GM04504 (cell line): ENCODE measurements at regions not wholly inside any gene's neighbourhood (a gene's known extent, or its start where the extent isn't known, plus 50 kb on each side); places are given as distances from the start of the nearest gene placed in this dataset.
"Not testable (repeated sequence)": the region's sequence is repeated elsewhere in the genome, so short reads cannot be mapped to it uniquely, and the experiment has no call there.

ENCODE experiments used
- DNase-seq: peaks from one replicate; pipeline ENCODE4 v3.0.0-alpha.2; 2012; ENCODE audit warnings: low read depth

- no peak for DNase-seq
Measured at GRCh38 chr4:59712470-59712869, 1487.7 kb upstream of the ADGRL3 start.

DNA sequence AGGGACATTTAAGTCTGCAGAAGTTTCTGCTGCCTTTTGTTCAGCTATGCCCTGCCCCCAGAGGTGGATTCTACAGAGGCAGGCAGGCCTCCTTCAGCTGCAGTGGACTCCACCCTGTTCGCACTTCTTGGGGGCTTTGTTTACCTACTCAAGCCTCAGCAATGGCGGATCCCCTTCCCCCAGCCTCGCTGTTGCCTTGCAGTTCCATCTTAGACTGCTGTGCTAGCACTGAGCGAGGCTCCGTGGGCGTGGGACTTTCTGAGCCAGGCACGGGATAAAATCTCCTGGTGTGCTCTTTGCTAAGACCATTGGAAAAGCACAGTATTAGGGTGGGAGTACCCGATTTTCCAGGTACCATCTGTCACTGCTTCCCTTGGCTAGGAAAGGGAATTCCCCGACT is 1475.8 kb upstream of the ADGRL3 start:
- DNase-seq: not testable (repeated sequence)

GRCh38 chr4:59727745-59728144 is 1472.4 kb upstream of the ADGRL3 start:
- DNase-seq: no peak

DNA sequence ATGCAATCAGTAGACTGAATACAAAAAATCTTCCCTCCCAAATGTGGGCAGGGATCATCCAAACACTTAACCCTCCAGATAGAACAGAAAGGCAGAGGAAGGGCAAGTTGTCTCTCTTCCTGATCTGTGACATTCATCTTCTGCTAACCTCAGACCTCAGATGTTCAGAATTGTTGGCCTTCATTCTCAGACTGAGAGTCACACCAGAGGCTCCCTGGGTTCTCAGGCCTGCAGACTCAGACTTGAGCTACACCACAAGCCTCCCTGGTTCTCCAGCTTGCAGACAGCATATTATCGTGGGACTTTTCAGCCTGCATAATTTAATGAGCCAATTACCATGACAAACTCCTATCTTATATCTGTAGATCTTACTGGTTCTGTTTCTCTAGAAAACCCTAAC is 1471.6 kb upstream of the ADGRL3 start:
- DNase-seq: no peak

- DNase-seq: no peak
Measured at GRCh38 chr4:59729321-59729720, 1470.8 kb upstream of the ADGRL3 start.

DNA sequence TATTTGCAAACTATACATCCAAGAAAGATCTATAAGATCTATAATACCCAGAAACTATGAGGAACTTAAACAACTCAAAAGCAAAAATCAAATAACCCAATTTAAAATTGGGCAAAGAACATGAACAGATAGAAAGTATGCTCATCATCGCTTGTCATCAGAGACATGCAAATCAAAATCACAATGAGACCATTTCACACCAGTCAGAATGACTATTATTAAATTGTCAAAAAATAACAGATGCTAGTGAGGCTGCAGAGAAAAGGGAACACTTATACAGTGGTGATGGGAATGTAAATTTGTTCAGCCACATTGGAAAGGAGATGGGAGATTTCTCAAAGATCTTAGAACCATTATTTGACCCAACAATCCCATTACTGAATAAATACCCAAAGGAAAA is 1451.7 kb upstream of the ADGRL3 start:
- no peak for DNase-seq

DNA sequence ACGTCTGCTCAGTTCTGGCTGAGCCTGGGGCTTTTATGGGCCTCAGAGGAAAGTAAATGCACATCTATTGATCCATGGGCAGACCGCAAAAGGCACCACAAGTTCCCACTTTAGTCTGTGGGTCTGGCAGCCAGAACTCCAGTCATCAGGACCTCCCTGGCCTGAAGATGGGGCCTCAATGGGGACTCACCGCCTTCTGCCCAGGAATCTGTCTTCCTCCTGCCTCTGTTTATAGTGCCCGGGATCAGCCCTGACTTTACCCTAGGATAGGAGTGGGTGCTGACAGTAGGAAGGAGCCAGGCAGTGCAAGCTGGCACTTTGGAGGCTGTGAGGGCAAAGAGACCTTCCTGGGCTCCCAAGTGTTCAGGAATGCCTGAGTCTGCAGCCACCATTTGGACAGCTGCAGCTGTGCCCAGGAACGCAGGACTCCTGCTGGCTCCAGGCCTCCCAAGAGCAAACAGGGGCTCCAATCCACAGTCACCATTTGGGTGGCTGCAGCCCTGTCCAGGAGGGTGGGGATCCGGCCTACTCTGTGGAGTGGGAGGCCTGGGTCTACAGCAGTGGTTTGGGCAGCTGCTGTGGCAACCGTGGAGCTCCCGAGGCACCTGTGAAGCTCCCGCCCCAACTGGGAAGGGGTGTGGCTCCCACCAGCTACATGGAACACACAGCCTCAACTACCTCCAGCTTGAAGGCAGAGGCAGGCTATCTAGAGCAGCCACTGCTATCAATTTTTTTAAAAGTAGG is 1440.9 kb upstream of the ADGRL3 start:
- no peak for DNase-seq

GRCh38 chr4:59762344-59762743 is 1437.8 kb upstream of the ADGRL3 start:
- no peak for DNase-seq

GRCh38 chr4:59770601-59771264 is 1429.4 kb upstream of the ADGRL3 start:
- DNase-seq: no peak

DNA sequence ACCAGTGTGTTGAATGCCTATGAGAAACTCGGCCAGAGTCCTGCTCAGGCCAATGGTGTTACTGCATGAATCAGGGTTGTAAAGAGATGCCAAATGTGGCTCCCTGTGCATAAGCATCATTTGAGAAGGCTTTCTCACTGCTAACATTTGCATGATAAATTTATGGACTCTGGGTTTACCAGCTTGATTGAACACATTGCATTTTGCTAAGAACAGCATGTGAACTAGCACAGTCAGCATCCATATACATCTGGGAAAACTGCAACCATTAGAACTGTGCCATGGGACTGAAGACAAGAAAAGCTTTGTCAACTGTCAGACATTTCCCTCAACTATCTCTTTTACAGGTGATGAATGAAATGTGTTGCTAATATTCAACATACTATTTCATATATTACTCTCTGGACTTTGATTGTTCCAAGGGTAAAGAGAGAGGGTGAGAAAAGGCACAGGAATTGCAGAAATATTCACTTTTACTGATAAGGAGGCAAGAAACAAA is 1427.4 kb upstream of the ADGRL3 start:
- no peak for DNase-seq

DNA sequence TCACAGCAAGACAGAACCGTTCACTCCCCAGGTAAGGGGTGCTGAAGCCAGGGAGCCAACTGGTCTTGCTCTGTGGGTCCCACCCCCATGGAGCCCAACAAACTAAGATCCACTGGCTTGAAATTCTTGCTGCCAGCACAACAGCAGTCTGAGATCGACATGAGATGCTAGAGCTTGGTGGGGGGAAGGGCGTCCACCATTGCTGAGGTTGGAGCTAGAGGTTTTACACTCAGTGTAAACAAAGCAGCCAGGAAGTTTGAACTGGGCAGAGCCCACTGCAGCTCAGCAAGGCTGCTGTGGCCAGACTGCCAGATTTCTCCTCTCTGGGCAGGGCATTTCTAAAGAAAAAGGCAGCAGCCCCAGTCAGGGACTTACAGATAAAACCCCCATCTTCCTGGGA is 1419.9 kb upstream of the ADGRL3 start:
- not testable (repeated sequence) for DNase-seq

- no peak for DNase-seq
Measured at GRCh38 chr4:59805176-59805575, 1395.0 kb upstream of the ADGRL3 start.

- no peak for DNase-seq
Measured at GRCh38 chr4:59814402-59815010, 1385.6 kb upstream of the ADGRL3 start.

DNA sequence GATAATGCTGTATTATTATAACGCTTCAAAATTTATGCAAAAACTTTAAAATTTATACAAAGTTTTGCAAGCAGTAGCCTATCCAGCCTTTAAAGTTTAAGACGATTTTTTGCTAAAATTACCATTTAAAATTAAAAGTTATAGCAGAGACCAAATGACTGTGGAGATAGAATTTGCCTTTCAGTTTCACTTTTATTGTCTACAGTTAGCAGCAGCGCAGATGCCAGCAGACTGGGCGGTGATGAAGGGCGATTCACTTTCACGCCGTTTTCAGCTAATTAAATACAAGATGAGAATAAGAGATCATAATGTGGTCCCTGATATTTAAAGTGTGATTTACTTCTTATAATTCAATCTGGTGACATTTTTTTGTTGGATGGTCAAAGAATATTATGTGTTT is 1381.5 kb upstream of the ADGRL3 start:
- DNase-seq: no peak

DNA sequence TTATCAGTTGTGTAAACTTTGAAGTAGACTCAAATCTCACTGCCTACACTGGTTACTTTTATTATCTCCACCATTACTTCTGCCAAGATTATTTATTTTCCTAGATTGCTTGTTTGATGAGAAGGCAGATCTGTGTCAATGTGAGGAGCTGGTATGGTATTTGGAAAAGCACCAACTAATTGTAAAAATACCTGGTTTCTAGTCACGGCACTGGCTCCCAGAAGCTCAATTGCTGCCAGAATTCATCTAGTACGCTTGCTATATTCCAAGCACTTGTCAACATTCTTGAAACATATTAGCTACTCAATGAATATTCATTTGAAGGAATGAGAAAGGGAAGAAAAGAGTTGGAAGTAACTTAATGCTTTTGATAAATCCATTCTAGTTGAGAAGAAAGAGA is 1376.8 kb upstream of the ADGRL3 start:
- no peak for DNase-seq

GRCh38 chr4:59825104-59825503 is 1375.0 kb upstream of the ADGRL3 start:
- no peak for DNase-seq

DNA sequence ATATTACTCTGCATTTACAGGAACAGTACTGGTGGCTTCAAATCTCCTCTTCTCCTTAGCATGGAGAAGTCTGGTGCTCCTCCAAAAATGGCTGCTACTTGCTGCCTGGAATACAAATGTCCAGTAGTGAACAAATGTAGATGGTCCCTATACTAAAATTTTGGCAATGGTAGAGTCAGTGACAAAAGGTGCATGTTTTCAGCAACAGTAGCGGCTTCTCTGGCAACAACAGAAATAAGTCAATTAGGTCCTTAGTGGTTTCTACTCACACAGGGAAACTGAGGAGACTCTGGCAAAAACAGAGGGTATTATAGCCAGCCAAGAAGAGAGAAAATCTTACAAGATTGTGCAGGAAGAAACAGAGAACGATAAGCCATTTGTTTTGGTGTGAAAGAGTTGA is 1368.4 kb upstream of the ADGRL3 start:
- no peak for DNase-seq

DNA sequence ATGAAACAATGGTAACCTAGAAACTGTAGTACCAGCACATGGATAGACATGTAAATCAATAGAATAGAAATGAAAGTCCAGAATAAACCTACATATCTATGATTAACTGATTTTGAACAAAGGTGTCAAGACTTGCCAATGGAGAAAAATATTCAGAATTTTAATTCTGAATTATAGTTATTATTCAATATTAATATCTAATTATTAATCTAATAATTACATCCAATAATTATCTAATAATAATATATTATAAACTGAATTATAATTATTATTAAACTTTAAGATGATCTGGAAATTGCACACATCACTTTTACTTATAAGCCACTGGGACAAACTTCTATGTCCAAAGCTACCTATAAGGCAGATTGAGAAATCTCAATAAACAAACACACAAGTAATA is 1365.2 kb upstream of the ADGRL3 start:
- DNase-seq: no peak

DNA sequence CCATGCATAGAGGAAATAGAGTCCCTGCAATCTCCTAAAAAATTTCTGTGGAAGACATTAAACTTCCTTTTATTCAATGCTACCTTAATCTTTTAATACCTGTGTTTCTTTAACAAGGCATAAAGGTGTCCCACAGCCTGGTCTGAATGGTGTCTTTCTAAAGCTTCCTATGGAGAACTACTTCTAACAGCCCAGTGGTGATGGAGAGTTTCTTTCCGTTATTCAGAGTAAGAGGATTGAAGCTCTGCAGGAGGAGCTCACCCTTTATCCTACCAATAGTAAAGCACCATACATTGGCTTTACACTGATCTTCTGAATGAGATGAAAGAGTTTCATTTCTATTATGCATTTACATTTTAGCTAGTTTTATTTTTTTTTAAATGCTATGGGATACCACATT is 1362.4 kb upstream of the ADGRL3 start:
- no peak for DNase-seq

DNA sequence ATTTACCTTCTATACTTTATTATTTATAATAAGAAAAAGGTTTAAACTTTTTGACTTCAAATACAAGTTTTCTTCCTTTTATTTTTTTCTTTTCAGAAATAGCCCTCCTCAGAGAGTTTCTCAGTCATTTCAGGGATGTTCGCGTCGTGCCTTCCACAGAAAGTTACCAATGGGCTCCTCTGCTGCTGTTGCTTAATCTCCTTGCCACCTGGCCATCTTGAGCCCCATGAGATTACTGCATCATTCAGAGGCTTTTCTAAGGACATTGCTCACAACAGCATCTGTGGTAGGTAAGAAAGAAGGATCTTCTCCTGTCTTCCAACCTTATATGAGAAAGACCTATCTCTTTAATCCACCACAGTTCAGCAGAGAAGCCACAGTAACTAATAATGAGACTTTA is 1361.9 kb upstream of the ADGRL3 start:
- DNase-seq: no peak

- no peak for DNase-seq
Measured at GRCh38 chr4:59841698-59842097, 1358.4 kb upstream of the ADGRL3 start.

GRCh38 chr4:59848457-59848856 is 1351.7 kb upstream of the ADGRL3 start:
- DNase-seq: no peak

DNA sequence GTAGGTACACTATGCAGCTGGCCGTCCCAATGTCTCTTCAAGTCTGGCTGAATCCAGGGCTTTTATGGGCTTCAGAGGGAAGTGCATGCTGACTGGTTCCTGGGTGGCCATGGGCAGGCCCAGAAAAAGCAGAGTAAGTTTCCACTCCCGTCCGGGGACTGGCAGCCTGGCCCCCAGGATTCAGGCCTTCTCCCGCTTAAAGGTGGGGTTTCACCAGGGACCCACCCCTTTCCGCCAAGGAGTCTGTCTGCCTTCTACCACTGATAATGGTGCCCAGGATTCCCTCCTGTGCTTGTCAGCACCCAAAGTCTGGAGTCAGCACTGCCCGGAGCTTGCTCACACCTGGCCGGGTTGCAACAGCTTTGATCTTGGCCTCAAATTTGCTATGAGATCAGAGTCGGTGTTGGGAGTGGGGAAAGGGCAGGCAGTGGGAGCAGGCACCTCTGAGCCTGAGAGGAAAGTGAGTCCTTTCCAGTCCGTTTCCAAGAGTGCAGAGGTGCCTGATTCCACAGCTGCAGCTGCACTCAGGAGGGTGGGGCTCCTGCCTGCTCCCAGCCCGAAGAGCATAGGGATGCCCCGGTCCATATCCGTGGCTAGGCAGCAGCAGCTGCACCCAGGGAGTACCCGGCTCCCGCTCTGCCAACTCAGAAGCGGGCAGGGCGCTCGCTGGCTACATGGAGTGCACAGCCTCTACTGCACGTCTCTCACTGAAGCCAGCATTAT is 1344.3 kb upstream of the ADGRL3 start:
- DNase-seq: no peak
